ENCODE measurements at regions not wholly inside any gene's neighbourhood (a gene's known extent, or its start where the extent isn't known, plus 50 kb on each side); places are given as distances from the start of the nearest gene placed in this dataset.
A peak's percentile ranks its signal among the peaks of the same experiment; 100 is the strongest.

DNA sequence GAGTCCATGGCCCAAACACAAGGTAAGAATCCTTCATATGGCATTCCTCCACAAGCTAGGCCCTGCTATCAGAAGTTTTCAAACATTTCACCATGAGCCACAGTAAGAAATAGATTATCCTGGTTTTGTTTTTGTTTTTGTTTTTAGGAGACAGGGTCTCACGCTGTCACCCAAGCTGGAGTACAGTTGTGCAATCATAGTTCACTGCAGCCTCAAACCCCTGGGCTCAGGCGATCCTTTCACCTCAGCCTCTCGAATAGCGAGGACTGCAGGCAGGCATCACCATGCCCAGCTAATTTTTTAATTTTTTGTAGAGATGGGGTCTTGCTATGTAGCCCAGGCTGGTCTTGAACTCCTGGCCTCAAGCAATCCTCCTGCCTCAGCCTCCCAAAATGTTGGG is 218.8 kb downstream of the TOMM20 start:
- no peak for DNase-seq (ENCODE audit: low read depth in 2 of 3, low spot score in 2 of 3)

DNA sequence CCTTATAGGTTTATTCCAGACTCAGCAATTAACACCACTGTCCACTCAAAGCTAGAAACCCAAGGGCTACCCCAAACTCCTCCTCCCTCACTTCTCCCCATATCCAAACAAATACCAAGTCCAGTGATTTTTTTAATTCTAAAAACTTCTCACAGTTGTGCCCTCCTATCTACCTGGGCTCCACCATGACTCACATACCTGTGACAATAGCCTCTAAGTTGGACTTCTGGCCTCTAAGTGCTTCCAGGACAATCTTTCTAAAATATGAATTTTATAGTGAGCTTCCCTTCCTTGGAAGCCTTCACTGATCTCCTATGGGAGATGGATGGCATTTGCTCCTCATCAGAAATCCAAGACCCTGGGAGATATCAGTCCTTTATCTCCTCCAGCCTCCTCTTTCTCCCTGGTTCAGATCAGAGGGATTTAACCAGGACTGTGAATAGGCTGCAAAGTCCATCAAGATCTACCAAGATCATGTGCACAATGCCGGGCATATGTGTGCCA is 219.3 kb downstream of the TOMM20 start:
- no peak for DNase-seq (ENCODE audit: low read depth in 2 of 3, low spot score in 2 of 3)

DNA sequence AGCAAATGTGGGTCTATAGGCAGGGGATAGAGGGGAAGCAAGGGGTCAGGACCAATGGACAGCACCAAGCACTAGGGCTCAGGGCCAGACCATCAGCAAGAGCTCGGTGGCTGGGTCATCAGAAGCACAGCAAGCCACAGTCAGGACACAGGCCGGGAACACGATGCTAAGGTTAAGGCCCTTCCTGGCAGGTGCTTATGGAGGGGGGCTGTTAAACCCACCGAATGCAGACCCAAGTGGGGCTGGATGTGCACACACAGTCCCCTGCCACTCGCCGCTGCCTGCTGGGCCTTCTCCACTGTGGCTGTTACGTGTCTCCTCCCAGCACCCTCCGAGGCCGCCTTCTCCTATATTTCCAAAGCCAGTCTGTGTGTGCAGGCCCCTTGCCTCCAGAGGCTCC is 220.1 kb downstream of the TOMM20 start:
- DNase-seq (ENCODE audit: low read depth in 2 of 3, low spot score in 2 of 3) = no peak

DNA sequence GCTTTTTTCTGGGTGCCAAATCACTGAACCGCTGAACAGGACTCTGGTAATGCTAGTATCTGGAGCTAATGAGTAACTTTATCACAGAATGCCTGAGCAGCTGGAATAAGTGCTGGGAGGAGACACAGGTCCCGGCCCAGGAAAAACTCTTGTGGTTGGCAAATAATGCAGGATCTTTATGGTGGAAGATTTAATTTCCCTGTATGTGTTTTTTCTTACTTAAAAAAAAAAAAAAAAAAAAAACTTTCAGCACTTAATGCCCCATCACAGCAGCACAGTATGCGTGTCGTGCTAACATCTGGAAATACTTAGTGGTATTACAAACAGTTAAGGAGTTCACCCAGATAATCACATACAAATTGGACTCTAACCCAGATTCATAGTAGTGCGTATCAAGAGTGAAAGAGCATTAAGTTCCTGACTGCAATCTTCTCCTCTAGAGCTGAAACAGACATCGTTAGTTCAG is 220.7 kb downstream of the TOMM20 start:
- DNase-seq (ENCODE audit: low read depth in 2 of 3, low spot score in 2 of 3) = no peak

DNA sequence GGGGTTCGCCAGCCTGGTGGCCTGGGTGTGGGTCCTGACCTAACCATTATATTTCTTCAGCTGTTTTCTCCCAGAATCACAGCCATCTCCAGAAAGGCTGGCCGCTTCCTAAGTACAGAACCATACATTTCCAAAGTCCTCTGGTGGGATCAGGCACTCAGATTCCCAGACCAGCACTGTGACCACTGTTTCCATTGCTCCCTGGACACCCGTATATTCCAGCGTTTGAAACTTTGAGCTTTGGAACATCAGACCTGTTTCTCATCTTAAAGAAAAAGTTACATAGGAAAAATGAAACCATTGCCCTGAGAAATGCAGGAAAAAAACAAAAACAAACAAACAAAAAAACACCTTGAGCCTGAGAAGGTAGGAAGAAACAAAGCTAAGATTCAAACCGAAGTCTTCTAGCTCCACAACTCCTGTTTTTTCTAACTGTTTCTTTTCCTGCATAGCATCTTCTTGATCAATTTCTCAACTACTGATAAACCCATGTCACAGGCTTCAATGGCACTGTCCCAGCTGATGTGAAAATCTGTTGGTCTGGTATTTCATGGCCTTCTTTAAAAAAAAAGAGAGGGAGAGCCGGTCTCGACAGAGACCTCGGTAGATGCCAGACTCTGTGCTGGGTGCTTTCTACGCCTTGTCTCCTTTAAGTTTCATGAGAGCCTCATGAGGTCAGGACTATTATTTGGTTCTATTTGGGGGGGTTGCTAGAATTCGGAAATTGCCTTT is 221.3 kb downstream of the TOMM20 start:
- DNase-seq (ENCODE audit: low read depth in 2 of 3, low spot score in 2 of 3) = no peak

DNA sequence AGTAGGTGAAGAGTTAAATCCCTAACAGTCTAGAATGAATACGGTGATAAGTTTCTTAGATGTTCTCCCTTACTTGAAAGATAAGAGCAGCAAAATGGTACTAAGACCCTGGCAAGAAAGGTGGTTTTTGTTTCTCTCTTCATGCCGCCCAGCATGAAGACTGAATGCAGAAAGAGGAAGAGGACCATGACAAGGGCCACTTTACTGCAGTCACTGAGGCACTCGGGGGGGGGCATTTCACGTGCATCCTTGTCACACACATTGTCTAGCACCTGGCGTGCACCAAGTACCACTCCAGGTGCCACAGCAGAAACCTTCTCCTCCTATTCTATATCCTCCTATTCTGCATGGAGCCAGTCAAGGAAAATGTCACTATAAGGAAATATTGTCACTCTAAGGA is 222.0 kb downstream of the TOMM20 start:
- no peak for DNase-seq (ENCODE audit: low read depth in 2 of 3, low spot score in 2 of 3)

DNA sequence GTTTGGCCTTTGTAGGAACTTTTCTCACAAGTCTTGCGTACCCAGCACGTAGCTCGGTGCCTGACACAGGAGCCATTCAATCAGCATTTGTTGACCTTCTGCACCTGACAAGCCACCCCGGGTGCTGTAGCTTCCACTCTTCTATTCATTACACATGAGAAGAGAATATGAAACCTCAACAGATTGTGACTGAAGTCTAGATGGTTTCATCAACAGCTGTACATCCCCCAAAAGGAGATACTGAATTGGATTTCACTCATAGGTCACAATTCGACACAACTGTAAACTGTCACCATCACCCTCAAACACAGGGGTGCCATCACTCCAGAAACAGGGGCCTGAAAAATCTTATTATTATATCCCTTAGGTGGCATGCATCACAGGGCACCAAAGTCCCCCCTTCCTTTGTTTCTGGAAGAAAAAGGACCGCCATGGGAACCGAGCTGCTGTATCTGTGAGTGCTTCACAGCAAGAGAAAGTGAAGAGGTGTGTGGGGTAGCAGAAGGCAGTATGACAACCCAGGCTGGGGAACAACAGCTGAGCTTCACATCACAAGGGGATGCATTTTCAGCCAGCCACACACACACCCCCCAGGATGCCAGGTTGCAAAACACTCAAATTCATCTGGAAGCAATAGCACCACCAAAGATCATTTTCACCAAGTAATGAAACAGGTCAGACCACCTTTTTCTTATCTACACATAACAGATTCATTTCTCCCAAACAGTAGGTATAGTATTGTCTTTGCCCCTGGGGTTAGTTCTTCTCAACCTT is 225.7 kb downstream of the TOMM20 start:
- DNase-seq (ENCODE audit: low read depth in 2 of 3, low spot score in 2 of 3) = no peak

DNA sequence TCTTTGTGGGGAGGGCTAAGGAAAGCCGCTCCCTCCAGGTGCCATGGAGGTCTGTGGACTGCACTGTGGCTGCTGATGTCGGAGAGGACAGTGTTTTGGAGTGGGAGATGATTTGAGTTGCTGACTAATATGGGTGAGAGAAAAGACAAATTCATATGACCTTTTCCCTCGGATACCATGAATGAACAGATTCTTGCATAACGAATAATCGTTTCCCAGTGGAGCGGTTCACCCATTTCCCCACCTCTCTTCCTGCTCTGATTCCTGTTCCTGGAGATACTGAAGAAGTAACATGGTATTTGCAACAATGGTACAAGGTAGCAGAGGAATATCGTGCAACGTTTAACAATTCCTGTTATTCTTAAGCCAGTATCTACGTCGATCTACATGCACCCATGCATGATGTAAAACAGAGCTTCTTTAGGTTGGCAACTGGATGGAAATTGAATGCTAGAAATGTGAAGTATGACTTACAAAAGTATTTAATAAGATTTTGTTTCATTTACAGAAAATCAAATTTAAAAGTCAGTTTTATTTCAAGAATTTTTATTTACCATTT is 227.1 kb downstream of the TOMM20 start:
- no peak for DNase-seq (ENCODE audit: low read depth in 2 of 3, low spot score in 2 of 3)

DNA sequence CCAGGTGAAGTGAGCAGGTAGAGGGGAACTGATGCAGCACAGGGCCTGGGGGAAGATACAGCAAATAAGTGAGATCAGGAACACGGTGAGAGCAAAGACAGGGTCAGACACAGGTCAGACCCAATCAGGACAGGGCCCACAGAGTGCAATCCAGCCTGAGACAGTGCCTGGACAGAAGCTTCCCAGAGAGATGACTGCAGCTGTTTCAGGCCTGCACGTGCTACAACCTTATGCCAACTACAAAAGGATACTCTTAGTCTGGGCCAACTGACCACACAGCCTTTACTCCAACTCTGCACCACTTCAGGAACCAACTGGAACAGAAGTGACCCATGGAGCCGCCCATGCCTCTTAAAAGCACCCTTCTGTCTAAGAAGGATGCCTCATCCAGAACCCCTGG is 228.0 kb downstream of the TOMM20 start:
- no peak for DNase-seq (ENCODE audit: low read depth in 2 of 3, low spot score in 2 of 3)

DNA sequence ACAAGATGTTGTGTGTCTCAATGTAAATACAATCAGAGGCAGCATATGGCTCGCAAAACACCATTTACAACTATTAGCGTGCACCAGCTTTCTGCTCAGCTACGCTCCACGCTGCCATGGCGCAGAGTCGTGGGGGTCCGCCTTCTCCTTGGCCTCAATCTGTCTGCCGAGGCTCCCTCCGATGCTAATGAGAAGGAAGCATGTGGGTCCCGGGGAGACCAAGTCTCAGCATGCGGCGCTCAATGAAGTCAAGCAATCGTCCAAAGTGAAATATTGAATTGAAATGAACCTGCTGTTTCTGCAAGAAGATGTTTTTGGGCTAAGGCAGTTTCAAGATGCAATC is 228.9 kb downstream of the TOMM20 start:
- no peak for DNase-seq (ENCODE audit: low read depth in 2 of 3, low spot score in 2 of 3)

DNA sequence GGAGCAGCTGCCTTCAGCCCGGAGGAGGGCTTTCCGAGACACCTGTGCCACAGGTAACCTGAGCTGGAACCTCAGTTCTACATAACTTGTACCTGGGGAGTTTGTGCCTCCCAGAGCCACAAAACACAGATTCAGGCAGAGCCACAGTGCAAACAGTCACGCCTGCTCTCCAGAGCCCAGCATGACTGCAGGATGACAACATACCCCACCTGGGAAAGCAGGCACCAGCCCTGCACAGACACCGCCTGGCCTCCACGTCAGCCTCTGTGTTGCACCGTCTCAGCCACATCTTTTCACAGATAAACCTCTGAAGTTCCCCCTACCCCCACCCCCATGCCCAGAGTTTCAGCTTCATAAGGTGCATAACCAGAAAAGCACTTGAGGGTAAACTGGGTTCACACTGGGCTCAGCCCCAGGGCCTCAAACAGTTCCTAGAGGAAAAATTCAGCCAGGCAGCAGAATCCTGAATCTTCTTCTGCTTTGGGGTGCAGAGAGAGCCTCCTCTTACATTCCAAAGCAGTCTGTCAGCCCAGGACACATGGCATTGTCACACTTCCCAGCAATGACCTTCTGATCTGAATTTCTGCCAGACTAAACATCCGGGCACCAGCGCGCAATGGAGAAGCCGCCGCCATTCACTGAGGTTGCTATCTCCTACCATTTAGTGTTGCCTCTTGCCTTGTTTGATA is 229.5 kb downstream of the TOMM20 start:
- no peak for DNase-seq (ENCODE audit: low read depth in 2 of 3, low spot score in 2 of 3)

DNA sequence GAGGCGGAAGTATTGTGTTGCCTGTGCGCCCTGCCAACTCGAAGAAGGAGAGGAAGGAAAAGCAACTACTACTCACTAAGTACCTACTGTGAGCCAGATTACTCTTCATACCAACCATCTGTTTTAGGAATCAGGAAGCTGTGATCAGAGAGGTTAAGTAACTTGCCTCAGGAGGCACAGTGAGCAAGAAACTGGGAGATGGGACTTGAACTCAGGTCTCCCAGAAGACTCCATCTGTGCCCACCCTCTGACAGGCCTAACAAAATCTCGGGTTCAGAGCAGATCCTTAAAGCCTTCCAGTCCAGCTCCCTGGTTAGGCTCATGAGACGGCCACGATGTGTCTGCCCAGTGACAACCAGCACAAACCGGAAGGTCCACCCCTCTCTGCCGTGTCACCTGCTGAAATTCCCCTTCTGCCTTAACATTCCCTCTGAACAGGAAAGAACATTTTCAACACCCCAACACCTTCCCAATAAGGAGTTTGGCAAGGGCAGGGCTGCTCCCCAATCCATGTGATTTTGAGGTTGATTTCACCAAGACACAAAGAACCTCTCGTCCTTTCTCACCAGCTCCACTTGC is 230.1 kb downstream of the TOMM20 start:
- DNase-seq (ENCODE audit: low read depth in 2 of 3, low spot score in 2 of 3) = no peak

DNA sequence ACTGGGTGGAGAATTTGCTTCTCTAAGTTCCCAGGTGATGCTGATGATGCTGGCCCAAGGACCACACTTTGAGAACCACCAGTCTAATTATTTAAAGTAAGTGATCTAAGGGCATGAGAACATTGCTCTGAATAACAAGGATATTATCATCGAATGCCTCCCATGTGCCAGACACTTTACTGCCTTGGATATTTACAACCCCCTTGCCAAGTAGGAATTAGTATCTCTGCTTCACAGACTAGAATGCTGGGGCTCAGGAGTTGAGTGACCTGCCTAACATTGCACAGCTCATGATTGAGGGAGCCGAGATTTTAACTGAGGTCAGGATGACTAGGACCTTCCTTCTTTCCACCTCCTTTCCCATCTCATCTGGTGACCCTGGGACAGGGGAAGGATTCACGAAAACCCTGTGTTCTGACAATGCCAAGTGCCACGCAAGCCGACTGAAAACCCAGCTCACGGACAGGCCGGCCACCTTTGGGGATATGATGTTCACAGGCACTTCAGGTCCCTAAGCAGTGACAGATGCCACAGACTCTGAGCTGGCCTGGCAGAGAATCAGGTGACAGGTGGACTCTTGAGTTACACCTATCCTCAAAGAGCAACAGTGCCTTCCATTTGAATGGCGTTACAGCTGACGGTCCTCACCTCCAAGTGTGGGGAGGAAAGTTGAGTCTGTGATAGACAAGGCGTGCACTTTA is 230.7 kb downstream of the TOMM20 start:
- no peak for DNase-seq (ENCODE audit: low read depth in 2 of 3, low spot score in 2 of 3)

DNA sequence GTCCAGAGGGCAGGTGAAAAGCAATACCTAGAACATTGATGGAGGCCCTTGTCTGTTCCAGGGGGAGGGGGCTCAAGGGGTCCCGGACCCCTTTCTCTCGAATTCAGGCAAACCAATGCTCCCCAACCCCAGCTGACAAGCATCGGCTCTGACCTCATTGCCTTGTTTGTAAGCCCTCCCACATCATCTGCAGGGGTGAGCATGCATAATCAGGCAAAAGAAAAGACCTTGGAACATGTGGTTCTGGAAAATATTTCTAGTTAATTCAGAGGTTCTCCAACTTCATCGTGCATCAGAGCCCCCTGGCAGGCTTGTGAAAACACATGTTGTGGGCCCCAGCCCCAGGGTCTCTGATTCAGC is 231.3 kb downstream of the TOMM20 start:
- no peak for DNase-seq (ENCODE audit: low read depth in 2 of 3, low spot score in 2 of 3)

DNA sequence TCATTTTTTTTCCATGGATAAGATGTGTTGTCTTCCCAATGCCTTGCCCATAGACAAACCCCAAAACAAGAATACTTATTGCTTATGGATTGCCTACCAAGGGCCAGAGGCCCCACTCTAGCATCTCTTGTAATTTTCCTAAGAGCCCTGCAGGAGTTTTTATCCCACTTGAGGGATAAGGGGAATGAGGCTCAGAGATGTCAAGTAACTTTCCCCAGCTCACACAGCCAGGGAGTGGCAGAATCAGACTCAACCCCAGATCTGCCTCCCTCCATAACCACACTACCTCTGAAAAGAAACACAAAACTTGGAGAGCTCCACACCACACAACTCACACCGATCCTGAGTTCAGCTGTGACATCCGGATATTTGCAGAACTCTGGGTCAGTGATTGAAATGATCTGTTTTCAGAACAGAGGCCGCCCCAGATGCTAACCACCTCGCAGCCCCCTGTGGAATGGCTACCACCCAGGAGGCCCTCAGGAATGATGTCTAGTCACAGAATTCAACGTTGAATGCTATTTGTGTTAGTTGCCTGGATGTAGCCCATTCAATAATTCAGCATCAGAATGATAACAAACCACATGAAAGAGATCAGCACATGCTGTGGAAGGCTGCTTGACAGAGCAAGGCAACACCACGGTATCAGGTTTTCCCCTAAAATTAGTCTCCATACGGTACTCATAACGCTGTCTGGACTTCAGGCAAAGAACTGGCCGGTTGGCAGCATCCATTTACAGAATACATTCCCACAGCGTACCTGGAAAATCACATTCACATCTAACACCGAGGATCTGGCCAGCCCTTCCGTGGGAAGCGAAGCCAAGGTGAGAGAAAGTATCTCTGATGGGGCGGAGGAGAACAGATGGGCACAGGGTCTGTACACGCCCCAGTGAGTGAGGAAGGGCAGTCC is 231.9 kb downstream of the TOMM20 start:
- no peak for DNase-seq (ENCODE audit: low read depth in 2 of 3, low spot score in 2 of 3)

DNA sequence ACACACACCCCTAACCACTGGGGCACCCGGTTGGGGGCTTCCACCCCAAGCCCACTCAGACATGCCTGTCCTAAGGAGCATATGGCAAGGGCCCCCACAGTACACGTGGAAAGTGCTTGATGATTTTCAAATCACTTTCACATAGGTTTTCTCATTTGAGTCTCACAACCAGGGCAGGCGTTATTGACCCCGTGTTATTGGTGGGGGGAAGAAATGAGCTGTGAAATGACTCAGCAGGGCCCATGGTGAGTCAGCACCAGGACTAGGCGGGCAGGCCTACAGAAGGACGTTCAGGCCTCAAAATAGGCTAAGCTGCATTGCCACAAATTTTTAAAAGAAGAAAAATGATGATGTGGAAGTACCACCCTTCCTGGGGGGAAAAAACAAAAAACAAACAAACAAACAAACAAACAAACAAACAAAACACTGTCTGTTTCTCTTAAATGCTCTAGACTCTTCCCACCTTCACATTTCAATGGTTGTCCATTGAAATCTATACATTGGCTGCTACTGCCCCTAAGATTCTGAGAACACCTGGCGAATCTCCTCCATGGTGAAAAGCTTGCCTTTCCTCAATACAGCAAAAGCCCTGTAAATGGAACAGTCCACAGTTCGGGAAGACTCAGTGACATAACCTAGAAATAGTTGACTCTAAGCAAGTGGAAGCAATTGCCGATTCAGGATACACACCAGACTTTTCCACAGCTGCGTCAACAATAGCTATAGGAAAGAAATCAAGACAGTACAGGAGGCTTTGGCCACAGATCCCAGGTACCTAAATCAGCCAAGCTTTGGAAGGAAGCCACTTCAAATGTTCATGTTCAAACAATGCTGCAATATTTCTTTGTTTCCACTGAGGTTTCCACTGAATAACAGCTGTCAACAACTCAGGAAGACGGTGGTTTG is 234.7 kb downstream of the TOMM20 start:
- peak in 2 of 3 donors; percentile 63 to 66 for DNase-seq (ENCODE audit: low read depth in 2 of 3, low spot score in 2 of 3)

DNA sequence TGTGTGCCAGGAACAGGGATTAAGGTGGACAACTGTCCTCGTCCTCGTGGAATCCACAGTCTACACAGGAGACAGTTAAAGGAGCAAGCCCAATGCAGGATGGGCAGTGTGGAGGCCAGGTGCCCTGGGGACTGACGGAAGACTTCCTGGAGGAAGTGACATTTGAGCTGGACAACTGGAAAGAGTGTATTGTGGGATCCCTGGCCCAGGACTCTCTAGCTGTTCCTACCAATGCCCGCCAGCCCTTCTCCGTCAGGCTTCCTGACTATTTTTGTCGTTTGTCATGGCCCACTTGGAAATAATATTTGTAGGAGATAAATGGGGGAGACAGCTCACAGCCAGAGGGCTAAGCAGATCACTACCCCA is 235.3 kb downstream of the TOMM20 start:
- DNase-seq (ENCODE audit: low read depth in 2 of 3, low spot score in 2 of 3) = no peak

DNA sequence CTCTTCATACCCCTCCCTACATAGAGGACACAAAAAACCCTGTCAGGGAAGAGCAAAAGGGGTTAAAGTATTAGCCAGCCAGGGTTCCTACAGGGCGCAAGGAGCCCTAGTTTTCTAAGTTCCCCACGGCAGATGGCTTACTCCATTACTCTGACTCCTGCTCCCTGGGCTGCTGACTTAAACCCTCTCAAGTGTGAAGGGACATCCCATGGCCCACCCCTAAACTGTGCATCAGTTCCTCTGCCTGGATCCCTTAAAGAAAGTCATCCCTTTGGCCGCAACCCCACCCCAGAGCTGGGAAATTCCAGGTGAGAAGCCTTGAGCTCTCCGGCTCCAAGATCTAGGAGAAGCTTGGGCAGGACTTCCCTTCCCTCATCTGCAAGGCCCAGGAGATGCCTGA is 236.0 kb downstream of the TOMM20 start:
- no peak for DNase-seq (ENCODE audit: low read depth in 2 of 3, low spot score in 2 of 3)
